Spleen (tissue), 11 donors: ENCODE measurements at regions not wholly inside any gene's neighbourhood (a gene's known extent, or its start where the extent isn't known, plus 50 kb on each side); places are given as distances from the start of the nearest gene placed in this dataset.
"Not testable (repeated sequence)": the region's sequence is repeated elsewhere in the genome, so short reads cannot be mapped to it uniquely, and the experiment has no call there.

Experiments used
- DNase-seq: peaks from one replicate; pipeline ENCODE4 v3.0.0-alpha.2; 2020
- H3K27ac ChIP-seq, 8 donors: fragments of 200-600 bp; sonication (generic) in 7 of 8; 1 replicate in 4 of 8; 2 replicates in 4 of 8; pipeline versions ENCODE4 v1.5.0 to v1.8.0; 2016 to 2021; ENCODE audit warnings: inconsistent platforms in 4 of 8, mild to moderate bottlenecking in 4 of 8, moderate library complexity in 1 of 8
- H3K27me3 ChIP-seq, 7 donors: fragments of 200-600 bp; sonication (generic) in 6 of 7; replicated peaks in 1 of 7; 1 replicate in 4 of 7; 2 replicates in 3 of 7; pipeline versions ENCODE4 v1.5.0 to v1.8.0; 2016 to 2021; ENCODE audit warnings: inconsistent platforms in 3 of 7, mild to moderate bottlenecking in 1 of 7
- H3K36me3 ChIP-seq, 6 donors: fragments of 200-600 bp; sonication (generic) in 5 of 6; 1 replicate in 4 of 6; 2 replicates in 2 of 6; pipeline versions ENCODE4 v1.5.0 to v1.8.0; 2016 to 2021; ENCODE audit warnings: inconsistent platforms in 2 of 6
- H3K4me1 ChIP-seq, 6 donors: fragments of 200-600 bp; sonication (generic) in 5 of 6; 1 replicate in 3 of 6; 2 replicates in 3 of 6; pipeline versions ENCODE4 v1.5.0 to v1.8.0; 2016 to 2021; ENCODE audit warnings: inconsistent platforms in 3 of 6
- H3K4me3 ChIP-seq, 8 donors: fragments of 200-600 bp; sonication (generic) in 7 of 8; 1 replicate in 4 of 8; 2 replicates in 4 of 8; pipeline versions ENCODE4 v1.5.0 to v1.8.0; 2016 to 2021; ENCODE audit warnings: inconsistent platforms in 4 of 8, mild to moderate bottlenecking in 4 of 8, moderate library complexity in 2 of 8
- H3K9me3 ChIP-seq, 8 donors: fragments of 200-600 bp; sonication (generic) in 7 of 8; 1 replicate in 4 of 8; 2 replicates in 4 of 8; pipeline versions ENCODE4 v1.5.0 to v1.8.0; 2016 to 2021; ENCODE audit warnings: inconsistent platforms in 4 of 8
- POLR2A ChIP-seq, 3 donors: fragments of 450-650 bp; IDR thresholded peaks; one replicate each; pipeline ENCODE4 v1.5.1; 2017; ENCODE audit warnings: antibody characterized with exemption in 3 of 3, mild to moderate bottlenecking in 1 of 3
- POLR2AphosphoS5 ChIP-seq, 3 donors: sonication (generic); formaldehyde crosslinking; IDR thresholded peaks; one replicate each; pipeline ENCODE4 v1.5.1; 2017; ENCODE audit warnings: antibody characterized with exemption in 3 of 3
- WGBS, 5 donors: extraction: QIAGEN DNeasy Blood & Tissue Kit in 3 of 5; methylation state at CpG; one replicate each; pipeline versions ENCODE4 v1.1.5 to v1.1.7; 2013 to 2018; 5-methylcytosine and 5-hydroxymethylcytosine counted together
- intact Hi-C: fragments of 100-400 bp; cut with DNase I; formaldehyde crosslinking; loops from one replicate; pipeline ENCODE4 v1.15.0; 2023; ENCODE audit warnings: low total_unique reads
- TF ChIP-seq, protein P1 (sequence below), 11 experiments: fragments of 200-600 bp in 7 of 11; fragments of 450-650 bp in 4 of 11; sonication (generic) in 4 of 11; IDR thresholded peaks in 8 of 11; conservative IDR thresholded peaks in 3 of 11; 1 replicate in 7 of 11; 2 replicates in 4 of 11; pipeline versions ENCODE4 v1.4.0 to v1.8.0; 2016 to 2021; ENCODE audit warnings: antibody characterized with exemption in 11 of 11, inconsistent platforms in 4 of 11, mild to moderate bottlenecking in 1 of 11
- donor health status: healthy with polysubstance abuse.
- donor health status: DM: no; HTN: no; CAD: no; lungs with moderate emphysema.
- donor health status: DM: no; HTN: no; CAD: no.
- donor health status: Bipolar disorder and iron deficiency.
- donor health status: healthy.
- donor health status: DM: no; HTN: no; CAD: no.
- donor health status: DM: yes; HTN: yes; CAD: no.

- peaks cover 0 to 3% (median 0%) of the 10 kb centered on the region in 7 donors for H3K27me3 ChIP-seq
- intact Hi-C loops = no loop called here
- 86 to 96% (median 93%) methylated on average over 4 to 5 of the region's 5 CpGs for WGBS, 5 donors
- DNase-seq = no peak
- H3K4me1 ChIP-seq = no peaks in the 10 kb centered on the region
- H3K36me3 ChIP-seq = no peaks in the 10 kb centered on the region
- H3K27ac ChIP-seq = no peak overlapping the region
- no peaks in the 10 kb centered on the region for H3K9me3 ChIP-seq
- no peak overlapping the region for H3K4me3 ChIP-seq
- TF ChIP-seq POLR2A (IDR thresholded peaks at IDR 0.05) = no peak
- TF ChIP-seq, protein P1, sequence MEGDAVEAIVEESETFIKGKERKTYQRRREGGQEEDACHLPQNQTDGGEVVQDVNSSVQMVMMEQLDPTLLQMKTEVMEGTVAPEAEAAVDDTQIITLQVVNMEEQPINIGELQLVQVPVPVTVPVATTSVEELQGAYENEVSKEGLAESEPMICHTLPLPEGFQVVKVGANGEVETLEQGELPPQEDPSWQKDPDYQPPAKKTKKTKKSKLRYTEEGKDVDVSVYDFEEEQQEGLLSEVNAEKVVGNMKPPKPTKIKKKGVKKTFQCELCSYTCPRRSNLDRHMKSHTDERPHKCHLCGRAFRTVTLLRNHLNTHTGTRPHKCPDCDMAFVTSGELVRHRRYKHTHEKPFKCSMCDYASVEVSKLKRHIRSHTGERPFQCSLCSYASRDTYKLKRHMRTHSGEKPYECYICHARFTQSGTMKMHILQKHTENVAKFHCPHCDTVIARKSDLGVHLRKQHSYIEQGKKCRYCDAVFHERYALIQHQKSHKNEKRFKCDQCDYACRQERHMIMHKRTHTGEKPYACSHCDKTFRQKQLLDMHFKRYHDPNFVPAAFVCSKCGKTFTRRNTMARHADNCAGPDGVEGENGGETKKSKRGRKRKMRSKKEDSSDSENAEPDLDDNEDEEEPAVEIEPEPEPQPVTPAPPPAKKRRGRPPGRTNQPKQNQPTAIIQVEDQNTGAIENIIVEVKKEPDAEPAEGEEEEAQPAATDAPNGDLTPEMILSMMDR (IDR thresholded peaks at IDR 0.05 in 8 of 11, conservative IDR thresholded peaks at IDR 0.05 in 3 of 11) = no peak
- no peak for TF ChIP-seq POLR2AphosphoS5 (IDR thresholded peaks at IDR 0.05)
Measured at GRCh38 chr10:128578766-128579165, 452.5 kb upstream of the MKI67 start.

DNA sequence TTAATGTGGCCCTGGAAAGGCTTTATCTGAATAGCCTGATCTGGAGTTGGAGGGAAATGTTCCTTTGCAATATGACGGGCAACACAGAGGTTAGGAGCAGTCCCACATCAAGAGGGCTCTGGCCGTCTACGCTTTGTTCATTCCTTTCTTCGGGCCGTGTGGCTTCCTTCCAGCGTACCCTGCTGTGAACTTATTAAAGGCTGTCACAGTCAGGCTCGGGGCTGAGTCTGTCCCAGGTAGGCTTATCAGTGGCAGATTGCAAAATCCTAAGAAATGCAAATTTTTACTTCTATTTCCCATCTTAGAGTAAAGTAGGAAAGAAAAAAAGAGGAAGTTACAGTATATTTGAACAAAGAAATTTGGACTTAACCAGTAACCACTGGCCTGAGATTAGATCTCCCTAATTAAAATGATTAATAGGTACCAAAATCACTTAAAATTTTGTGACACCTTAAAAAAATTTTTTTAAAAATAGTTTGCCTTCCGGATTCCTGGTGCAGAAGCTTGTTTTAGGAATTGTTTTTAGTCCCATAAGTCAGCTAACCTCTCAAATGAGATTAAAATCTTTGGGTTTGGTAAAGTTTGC, 453.1 kb upstream of the MKI67 start:
- Histone ChIP-seq H3K4me3 (no peak overlapping the region), H3K9me3 (no peaks in the 10 kb centered on the region), H3K36me3 (no peaks in the 10 kb centered on the region), H3K27me3 (no peaks in the 10 kb centered on the region), H3K27ac (no peak overlapping the region), H3K4me1 (no peaks in the 10 kb centered on the region)
- no peak for TF ChIP-seq POLR2A (IDR thresholded peaks at IDR 0.05)
- TF ChIP-seq POLR2AphosphoS5 (IDR thresholded peaks at IDR 0.05) = no peak
- DNase-seq = no peak
- intact Hi-C loops = no loop called here
- WGBS, 5 donors = 24 to 33% (median 28%) methylated on average over 8 of the region's 8 CpGs

GRCh38 chr10:128579901-128580300, 453.7 kb upstream of the MKI67 start:
- Histone ChIP-seq H3K4me3 (no peak overlapping the region), H3K27me3 (no peaks in the 10 kb centered on the region), H3K27ac (no peak overlapping the region), H3K36me3 (no peaks in the 10 kb centered on the region), H3K4me1 (no peaks in the 10 kb centered on the region), H3K9me3 (no peaks in the 10 kb centered on the region)
- no peak for TF ChIP-seq POLR2A (IDR thresholded peaks at IDR 0.05)
- TF ChIP-seq, protein P1 (IDR thresholded peaks at IDR 0.05 in 8 of 11, conservative IDR thresholded peaks at IDR 0.05 in 3 of 11) = no peak
- TF ChIP-seq POLR2AphosphoS5 (IDR thresholded peaks at IDR 0.05) = no peak
- intact Hi-C loops = no loop called here
- DNase-seq = no peak
- WGBS, 5 donors = 73 to 92% (median 79%) methylated on average over 3 of the region's 3 CpGs

GRCh38 chr10:128583125-128583524, 456.9 kb upstream of the MKI67 start:
- WGBS, 5 donors = 88 to 97% (median 92%) methylated on average over 2 of the region's 2 CpGs
- H3K27me3 ChIP-seq, H3K9me3 ChIP-seq, H3K36me3 ChIP-seq, intact Hi-C loops, DNase-seq, H3K27ac ChIP-seq, H3K4me3 ChIP-seq, H3K4me1 ChIP-seq: not testable (repeated sequence)

DNA sequence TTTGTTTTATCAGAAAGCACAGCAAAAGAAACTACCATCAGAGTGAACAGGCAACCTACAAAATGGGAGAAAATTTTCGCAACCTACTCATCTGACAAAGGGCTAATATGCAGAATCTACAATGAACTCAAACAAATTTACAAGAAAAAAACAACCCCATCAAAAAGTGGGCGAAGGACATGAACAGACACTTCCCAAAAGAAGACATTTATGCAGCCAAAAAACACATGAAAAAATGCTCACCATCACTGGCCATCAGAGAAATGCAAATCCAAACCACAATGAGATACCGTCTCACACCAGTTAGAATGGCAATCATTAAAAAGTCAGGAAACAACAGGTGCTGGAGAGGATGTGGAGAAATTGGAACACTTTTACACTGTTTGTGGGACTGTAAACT, 460.4 kb upstream of the MKI67 start:
- H3K4me1 ChIP-seq, H3K4me3 ChIP-seq, intact Hi-C loops, DNase-seq, H3K9me3 ChIP-seq, H3K27ac ChIP-seq, H3K36me3 ChIP-seq, H3K27me3 ChIP-seq: not testable (repeated sequence)
- 73 to 100% (median 83%) methylated on average over 2 to 3 of the region's 3 CpGs for WGBS, 5 donors

- no peaks in the 10 kb centered on the region for H3K4me1 ChIP-seq
- peaks cover 0 to 6% (median 0%) of the 10 kb centered on the region in 8 donors for H3K9me3 ChIP-seq
- H3K27me3 ChIP-seq = peaks cover 0 to 8% (median 0%) of the 10 kb centered on the region in 7 donors
- intact Hi-C loops = no loop called here
- WGBS, 5 donors = 80 to 93% (median 84%) methylated on average over 3 of the region's 3 CpGs
- no peak for DNase-seq
- H3K27ac ChIP-seq = no peak overlapping the region
- H3K36me3 ChIP-seq = no peaks in the 10 kb centered on the region
- H3K4me3 ChIP-seq = no peak overlapping the region
- TF ChIP-seq POLR2AphosphoS5 (IDR thresholded peaks at IDR 0.05) (no peak), POLR2A (IDR thresholded peaks at IDR 0.05) (no peak)
- TF ChIP-seq, protein P1 (IDR thresholded peaks at IDR 0.05 in 8 of 11, conservative IDR thresholded peaks at IDR 0.05 in 3 of 11) = no peak
Measured at GRCh38 chr10:128587689-128588088, 461.5 kb upstream of the MKI67 start.
